GM12875 (cell line): ENCODE measurements at regions not wholly inside any gene's neighbourhood (a gene's known extent, or its start where the extent isn't known, plus 50 kb on each side); places are given as distances from the start of the nearest gene placed in this dataset.
"Not testable (repeated sequence)": the region's sequence is repeated elsewhere in the genome, so short reads cannot be mapped to it uniquely, and the experiment has no call there.

Source experiments
- H3K4me3 ChIP-seq: one replicate; pipeline ENCODE4 v1.5.1; 2011; ENCODE audit warnings: low read depth, low read length, control low read depth
- CTCF ChIP-seq: IDR thresholded peaks from 2 replicates; pipeline ENCODE4 v1.5.1; 2011; ENCODE audit warnings: low read depth, mild to moderate bottlenecking, control low read depth, inconsistent platforms, low read length, moderate library complexity, borderline replicate concordance; ENCODE audit not compliant: insufficient read depth

- TF ChIP-seq CTCF = no peak
- H3K4me3 ChIP-seq = no peak overlapping the region
These were observed 229.8 kb upstream of the LUZP2 start for GRCh38 chr11:24267014-24267413.

GRCh38 chr11:24271798-24272197 is 225.1 kb upstream of the LUZP2 start:
- TF ChIP-seq CTCF = no peak
- H3K4me3 ChIP-seq = no peak overlapping the region

GRCh38 chr11:24274214-24274781 is 222.6 kb upstream of the LUZP2 start:
- not testable (repeated sequence) for H3K4me3 ChIP-seq

GRCh38 chr11:24286238-24286637 is 210.6 kb upstream of the LUZP2 start:
- H3K4me3 ChIP-seq = no peak overlapping the region
- TF ChIP-seq CTCF = no peak

- no peak overlapping the region for H3K4me3 ChIP-seq
- no peak for TF ChIP-seq CTCF
These were observed 207.6 kb upstream of the LUZP2 start for GRCh38 chr11:24289301-24289700.

GRCh38 chr11:24293964-24294363 is 202.9 kb upstream of the LUZP2 start:
- TF ChIP-seq CTCF = no peak
- H3K4me3 ChIP-seq = no peak overlapping the region

GRCh38 chr11:24295360-24295759 is 201.5 kb upstream of the LUZP2 start:
- no peak for TF ChIP-seq CTCF

GRCh38 chr11:24297461-24297860 is 199.4 kb upstream of the LUZP2 start:
- no peak for TF ChIP-seq CTCF
- H3K4me3 ChIP-seq = no peak overlapping the region

More at GRCh38 chr11:24295360-24295759, 201.5 kb upstream of the LUZP2 start:
- H3K4me3 ChIP-seq = no peak overlapping the region
